ENCODE measurements at regions not wholly inside any gene's neighbourhood (a gene's known extent, or its start where the extent isn't known, plus 50 kb on each side); places are given as distances from the start of the nearest gene placed in this dataset.
A peak's percentile ranks its signal among the peaks of the same experiment; 100 is the strongest.

GRCh38 chr4:32506067-32506466, 1785.9 kb downstream of the PCDH7 start:
- Mint-ChIP-seq H3K27me3 (ENCODE audit: low read depth) (no peaks in the 10 kb centered on the region), H3K27ac (no peak overlapping the region), H3K9me3 (peaks cover 3% of the 10 kb centered on the region), H3K36me3 (ENCODE audit: low read depth) (no peaks in the 10 kb centered on the region), H3K4me1 (no peaks in the 10 kb centered on the region), H3K4me3 (no peak overlapping the region)
- TF ChIP-seq CTCF (IDR thresholded peaks at IDR 0.05; ENCODE audit: unreplicated experiment in 3 of 3), result no peak

- Mint-ChIP-seq H3K4me3 (peak overlapping the region in 2 of 3 experiments; percentile 19 to 23), H3K9me3 (no peaks in the 10 kb centered on the region), H3K4me1 (no peaks in the 10 kb centered on the region), H3K27me3 (ENCODE audit: low read depth) (no peaks in the 10 kb centered on the region), H3K36me3 (ENCODE audit: low read depth) (no peaks in the 10 kb centered on the region), H3K27ac (peak overlapping the region; percentile 61 to 93 (median 90))
- TF ChIP-seq CTCF (IDR thresholded peaks at IDR 0.05; ENCODE audit: unreplicated experiment in 3 of 3), result no peak
These were observed 1798.9 kb downstream of the PCDH7 start for GRCh38 chr4:32519060-32519459.

- no peaks in the 10 kb centered on the region for H3K27me3 Mint-ChIP-seq (ENCODE audit: low read depth)
- TF ChIP-seq CTCF (IDR thresholded peaks at IDR 0.05; ENCODE audit: unreplicated experiment in 3 of 3), result no peak
- no peaks in the 10 kb centered on the region for H3K36me3 Mint-ChIP-seq (ENCODE audit: low read depth)
- H3K27ac Mint-ChIP-seq, result peak overlapping the region in 1 of 3 experiments; percentile 53
- H3K9me3 Mint-ChIP-seq, result peaks cover 2% of the 10 kb centered on the region
- H3K4me3 Mint-ChIP-seq, result no peak overlapping the region
- no peaks in the 10 kb centered on the region for H3K4me1 Mint-ChIP-seq
These were observed 1805.3 kb downstream of the PCDH7 start for GRCh38 chr4:32525420-32525819.

- no peak overlapping the region for H3K4me3 Mint-ChIP-seq
- no peaks in the 10 kb centered on the region for H3K27me3 Mint-ChIP-seq (ENCODE audit: low read depth)
- H3K9me3 Mint-ChIP-seq, result peaks cover 4% of the 10 kb centered on the region
- no peaks in the 10 kb centered on the region for H3K4me1 Mint-ChIP-seq
- no peaks in the 10 kb centered on the region for H3K36me3 Mint-ChIP-seq (ENCODE audit: low read depth)
- TF ChIP-seq CTCF (IDR thresholded peaks at IDR 0.05; ENCODE audit: unreplicated experiment in 3 of 3), result no peak
- H3K27ac Mint-ChIP-seq, result no peak overlapping the region
These were observed 1824.7 kb downstream of the PCDH7 start for GRCh38 chr4:32544846-32545245.

- Mint-ChIP-seq H3K36me3 (ENCODE audit: low read depth) (no peaks in the 10 kb centered on the region), H3K4me1 (no peaks in the 10 kb centered on the region), H3K27me3 (ENCODE audit: low read depth) (no peaks in the 10 kb centered on the region), H3K9me3 (no peaks in the 10 kb centered on the region), H3K4me3 (no peak overlapping the region), H3K27ac (no peak overlapping the region)
- no peak for TF ChIP-seq CTCF (IDR thresholded peaks at IDR 0.05; ENCODE audit: unreplicated experiment in 3 of 3)
These were observed 1831.8 kb downstream of the PCDH7 start for GRCh38 chr4:32551943-32552342.

DNA sequence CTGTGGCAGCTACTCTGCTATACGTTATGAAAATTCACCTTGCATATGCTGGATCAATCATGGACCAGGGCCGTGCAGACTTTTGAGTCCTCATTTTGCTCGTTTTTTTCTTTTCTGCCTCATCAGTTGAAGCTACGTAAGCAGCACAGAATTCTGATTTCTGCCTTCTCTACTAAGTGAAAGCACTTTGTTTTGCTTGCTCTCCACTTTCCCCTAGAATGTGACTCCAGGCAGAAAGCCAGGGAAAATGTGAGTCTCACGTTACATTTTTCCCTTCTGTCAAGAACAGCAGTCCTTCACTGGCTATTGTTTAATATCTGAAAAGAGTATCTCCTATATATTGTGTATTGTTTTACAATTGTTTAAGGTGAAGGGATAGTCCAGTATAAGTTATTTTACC, 1840.1 kb downstream of the PCDH7 start:
- H3K27me3 Mint-ChIP-seq (ENCODE audit: low read depth), result no peaks in the 10 kb centered on the region
- no peaks in the 10 kb centered on the region for H3K36me3 Mint-ChIP-seq (ENCODE audit: low read depth)
- H3K4me1 Mint-ChIP-seq, result peaks cover 7% of the 10 kb centered on the region
- no peaks in the 10 kb centered on the region for H3K9me3 Mint-ChIP-seq
- no peak for TF ChIP-seq CTCF (IDR thresholded peaks at IDR 0.05; ENCODE audit: unreplicated experiment in 3 of 3)
- H3K27ac Mint-ChIP-seq, result peak overlapping the region; percentile 76 to 93 (median 85)
- peak overlapping the region; percentile 45 to 79 (median 71) for H3K4me3 Mint-ChIP-seq

All from nephron (organoid).